ENCODE measurements at regions not wholly inside any gene's neighbourhood (a gene's known extent, or its start where the extent isn't known, plus 50 kb on each side); places are given as distances from the start of the nearest gene placed in this dataset.

- DNase-seq (ENCODE audit: low spot score), result no peak
Observed at GRCh38 chr12:115708801-115709200, 568.7 kb downstream of the MED13L start.

- no peak for DNase-seq (ENCODE audit: low spot score)
Observed at GRCh38 chr12:115700896-115701465, 576.5 kb downstream of the MED13L start.

GRCh38 chr12:115700081-115700480, 577.4 kb downstream of the MED13L start:
- DNase-seq (ENCODE audit: low spot score), result no peak

- no peak for DNase-seq (ENCODE audit: low spot score)
Observed at GRCh38 chr12:115698257-115698656, 579.2 kb downstream of the MED13L start.

GRCh38 chr12:115697340-115697739, 580.2 kb downstream of the MED13L start:
- no peak for DNase-seq (ENCODE audit: low spot score)

GRCh38 chr12:115694564-115694963, 582.9 kb downstream of the MED13L start:
- DNase-seq (ENCODE audit: low spot score), result no peak

- DNase-seq (ENCODE audit: low spot score), result no peak
Observed at GRCh38 chr12:115693970-115694369, 583.5 kb downstream of the MED13L start.

- DNase-seq (ENCODE audit: low spot score), result no peak
Observed at GRCh38 chr12:115691123-115691522, 586.4 kb downstream of the MED13L start.

GRCh38 chr12:115687094-115687493, 590.4 kb downstream of the MED13L start:
- no peak for DNase-seq (ENCODE audit: low spot score)

GRCh38 chr12:115683240-115683780, 594.2 kb downstream of the MED13L start:
- DNase-seq (ENCODE audit: low spot score), result no peak

GRCh38 chr12:115680967-115681366, 596.5 kb downstream of the MED13L start:
- no peak for DNase-seq (ENCODE audit: low spot score)

- no peak for DNase-seq (ENCODE audit: low spot score)
Observed at GRCh38 chr12:115672506-115673080, 604.9 kb downstream of the MED13L start.

GRCh38 chr12:115672086-115672485, 605.4 kb downstream of the MED13L start:
- DNase-seq (ENCODE audit: low spot score), result no peak

GRCh38 chr12:115670869-115671268, 606.6 kb downstream of the MED13L start:
- DNase-seq (ENCODE audit: low spot score), result no peak

- no peak for DNase-seq (ENCODE audit: low spot score)
Observed at GRCh38 chr12:115667116-115667515, 610.4 kb downstream of the MED13L start.

GRCh38 chr12:115666168-115666567, 611.3 kb downstream of the MED13L start:
- DNase-seq (ENCODE audit: low spot score), result no peak

GRCh38 chr12:115661112-115661511, 616.4 kb downstream of the MED13L start:
- no peak for DNase-seq (ENCODE audit: low spot score)

- no peak for DNase-seq (ENCODE audit: low spot score)
Observed at GRCh38 chr12:115660211-115660805, 617.2 kb downstream of the MED13L start.

- DNase-seq (ENCODE audit: low spot score), result no peak
Observed at GRCh38 chr12:115659422-115659821, 618.1 kb downstream of the MED13L start.

GRCh38 chr12:115657081-115658013, 620.1 kb downstream of the MED13L start:
- no peak for DNase-seq (ENCODE audit: low spot score)

- no peak for DNase-seq (ENCODE audit: low spot score)
Observed at GRCh38 chr12:115650026-115650425, 627.5 kb downstream of the MED13L start.

GRCh38 chr12:115648463-115648862, 629.0 kb downstream of the MED13L start:
- no peak for DNase-seq (ENCODE audit: low spot score)

Measured in putamen (tissue), 1 donor.